Activated naive CD4-positive, alpha-beta T cell (primary cell): ENCODE measurements at regions not wholly inside any gene's neighbourhood (a gene's known extent, or its start where the extent isn't known, plus 50 kb on each side); places are given as distances from the start of the nearest gene placed in this dataset.

Experiments
- DNase-seq, 4 experiments: peaks; one replicate each; lab custom pipeline; 2025; lab: John Stamatoyannopoulos, UW

- peak; percentile 13 to 46 (median 30) for DNase-seq
Measured at GRCh38 chr9:36728651-36729520, 156.2 kb downstream of the MELK start.

GRCh38 chr9:36729906-36730305 is 157.2 kb downstream of the MELK start:
- DNase-seq = no peak

- no peak for DNase-seq
Measured at GRCh38 chr9:36730414-36730813, 157.7 kb downstream of the MELK start.

DNA sequence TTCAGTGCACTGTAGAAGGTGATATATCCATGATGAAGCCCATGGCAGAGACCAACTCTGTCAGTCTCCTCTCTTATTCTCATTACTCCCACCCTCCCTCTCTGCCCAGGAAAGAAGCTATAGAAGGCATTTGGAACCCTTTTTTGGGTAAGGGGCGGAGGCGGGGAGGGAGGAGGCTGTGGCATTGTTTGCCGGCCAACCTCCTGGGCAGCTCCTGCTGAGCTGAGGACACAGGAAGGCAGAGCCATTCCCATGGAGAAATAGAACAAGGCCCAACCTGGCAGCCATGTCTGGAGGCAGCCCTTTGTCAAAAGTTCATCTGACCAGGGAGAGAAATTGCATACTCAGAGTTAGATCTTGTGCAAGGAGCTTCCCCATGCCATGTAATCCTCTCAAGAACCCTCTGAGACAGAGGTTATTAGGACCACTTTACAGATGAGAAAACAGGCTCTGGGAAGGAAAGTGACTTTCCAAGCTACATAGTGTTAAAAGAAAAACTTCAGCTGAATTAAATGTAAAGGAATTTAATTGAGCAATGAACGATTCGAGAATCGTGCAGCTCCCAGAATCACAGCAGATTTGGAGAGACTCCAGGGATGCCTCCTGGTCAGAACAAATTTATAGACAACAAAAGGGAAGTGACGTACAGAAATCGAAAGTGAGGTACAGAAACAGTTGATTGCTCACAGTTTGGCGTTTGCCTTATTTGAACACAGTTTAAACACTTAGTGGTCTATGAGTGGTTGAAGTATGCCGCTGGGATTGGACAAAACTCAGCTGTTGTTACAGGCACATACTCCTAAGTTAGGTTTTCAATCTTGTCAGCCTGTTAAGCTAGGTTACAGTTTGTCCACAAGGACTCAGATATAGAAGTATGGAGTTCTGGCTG is 158.6 kb downstream of the MELK start:
- no peak for DNase-seq

DNA sequence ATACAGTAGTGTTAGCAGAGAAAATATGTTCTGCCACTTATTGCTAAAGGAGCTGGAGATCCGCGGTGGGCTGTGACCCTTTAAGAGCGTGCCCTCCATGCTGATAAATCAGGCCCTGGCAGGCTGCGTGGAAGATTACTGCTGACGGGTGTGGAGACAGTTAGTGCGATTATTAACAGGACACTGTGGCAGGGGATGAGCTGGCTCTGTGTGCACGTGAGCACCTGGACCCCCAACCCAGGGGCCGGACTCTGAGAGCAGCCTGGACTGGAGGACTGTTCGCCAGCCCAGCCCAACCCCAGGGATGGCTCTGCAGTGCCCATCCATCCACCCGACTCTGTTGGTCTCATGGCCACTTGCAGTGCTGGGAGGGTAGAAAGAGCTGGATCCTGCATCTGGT is 162.0 kb downstream of the MELK start:
- no peak for DNase-seq

- no peak for DNase-seq
Measured at GRCh38 chr9:36736648-36737047, 164.0 kb downstream of the MELK start.

DNA sequence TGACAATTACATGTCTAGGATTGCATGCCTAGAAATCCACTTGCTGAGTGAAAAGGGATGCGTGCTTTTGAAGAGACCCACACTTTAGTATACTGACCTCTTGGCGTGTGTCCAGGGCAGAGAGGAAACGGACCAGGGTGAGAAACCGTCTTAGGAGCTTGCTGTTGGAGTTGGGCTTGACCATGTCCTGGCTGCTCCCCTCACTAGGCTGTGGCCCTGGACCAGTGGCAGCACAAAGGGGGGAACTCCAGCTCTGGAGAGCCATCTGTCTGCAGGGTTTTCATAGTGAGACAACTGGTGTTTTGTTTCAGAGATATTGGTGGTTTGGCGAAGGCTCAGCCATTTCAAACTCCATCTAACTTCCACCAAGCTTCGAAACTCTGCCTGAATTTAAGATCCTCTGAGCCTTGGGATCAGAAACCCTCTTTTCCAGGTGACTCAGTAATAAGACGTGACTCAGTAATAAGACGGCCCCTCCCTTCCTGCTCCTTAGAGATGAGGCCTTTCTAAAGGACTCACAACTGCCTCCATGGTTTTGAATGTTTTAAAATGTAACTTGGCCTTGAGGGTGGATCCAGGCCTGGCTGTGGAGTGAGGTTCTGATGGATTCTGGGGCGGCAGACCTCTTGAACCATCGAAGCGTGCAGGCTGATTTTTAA is 165.8 kb downstream of the MELK start:
- DNase-seq = no peak

- DNase-seq = no peak
Measured at GRCh38 chr9:36739373-36740116, 166.8 kb downstream of the MELK start.

GRCh38 chr9:36742264-36742663 is 169.6 kb downstream of the MELK start:
- DNase-seq = no peak

DNA sequence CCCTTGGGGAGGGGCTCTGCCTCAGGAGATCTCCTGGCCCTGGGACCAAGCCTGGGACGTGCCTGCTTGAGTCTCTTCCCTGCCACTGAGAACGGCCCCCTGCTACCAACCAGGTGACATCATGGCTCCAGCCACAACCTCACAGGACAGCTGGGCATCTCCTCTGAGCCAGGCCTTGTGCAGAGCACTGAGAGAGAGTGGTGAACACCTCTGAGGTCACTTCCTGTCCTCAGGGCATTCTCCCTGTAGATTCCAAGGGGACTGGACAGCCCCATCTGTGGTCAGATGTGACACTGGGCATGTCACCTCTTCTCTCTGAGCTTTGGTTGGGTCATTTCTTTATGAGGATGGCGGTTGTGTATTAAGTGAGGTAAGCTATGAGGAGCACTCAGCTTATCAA is 172.0 kb downstream of the MELK start:
- no peak for DNase-seq

DNA sequence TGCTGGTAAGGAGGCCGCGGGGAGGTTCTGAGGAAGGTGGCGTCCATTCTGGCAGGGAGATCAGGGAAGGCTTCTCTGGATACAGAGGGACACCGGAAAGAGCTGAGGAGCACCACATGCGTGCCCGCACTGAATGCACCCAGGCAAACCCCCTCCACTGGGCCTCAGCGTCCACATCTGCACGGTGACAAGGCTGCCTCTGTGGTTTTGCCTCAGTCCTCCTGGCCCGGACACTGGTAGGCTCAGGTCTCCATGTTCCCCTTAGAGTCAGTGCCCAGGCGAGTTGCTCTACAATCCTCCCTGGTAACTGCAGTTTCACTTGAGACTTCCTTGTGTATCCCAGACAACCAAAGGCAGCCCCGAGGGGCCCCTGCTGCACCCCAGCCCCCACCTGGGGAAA is 173.3 kb downstream of the MELK start:
- no peak for DNase-seq

DNA sequence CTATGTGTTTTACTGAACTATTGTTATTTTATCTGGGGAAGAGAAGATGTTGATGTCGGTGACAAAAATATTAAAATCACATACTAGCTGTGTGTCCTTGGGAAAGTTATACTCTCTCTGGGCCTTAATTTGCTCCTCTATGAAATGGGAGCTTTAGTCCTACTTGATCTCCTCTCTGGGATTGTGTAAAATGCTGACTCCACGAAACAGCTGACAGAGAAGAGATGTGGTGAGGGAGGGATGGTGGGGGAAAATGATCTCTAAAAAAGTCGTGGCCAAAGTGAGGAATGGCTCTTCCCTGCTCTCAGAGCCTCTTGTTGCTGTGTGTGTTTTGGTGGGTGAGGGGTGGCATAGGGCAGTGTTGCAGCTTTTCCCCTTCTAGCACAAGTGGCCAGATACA is 173.7 kb downstream of the MELK start:
- DNase-seq = no peak

DNA sequence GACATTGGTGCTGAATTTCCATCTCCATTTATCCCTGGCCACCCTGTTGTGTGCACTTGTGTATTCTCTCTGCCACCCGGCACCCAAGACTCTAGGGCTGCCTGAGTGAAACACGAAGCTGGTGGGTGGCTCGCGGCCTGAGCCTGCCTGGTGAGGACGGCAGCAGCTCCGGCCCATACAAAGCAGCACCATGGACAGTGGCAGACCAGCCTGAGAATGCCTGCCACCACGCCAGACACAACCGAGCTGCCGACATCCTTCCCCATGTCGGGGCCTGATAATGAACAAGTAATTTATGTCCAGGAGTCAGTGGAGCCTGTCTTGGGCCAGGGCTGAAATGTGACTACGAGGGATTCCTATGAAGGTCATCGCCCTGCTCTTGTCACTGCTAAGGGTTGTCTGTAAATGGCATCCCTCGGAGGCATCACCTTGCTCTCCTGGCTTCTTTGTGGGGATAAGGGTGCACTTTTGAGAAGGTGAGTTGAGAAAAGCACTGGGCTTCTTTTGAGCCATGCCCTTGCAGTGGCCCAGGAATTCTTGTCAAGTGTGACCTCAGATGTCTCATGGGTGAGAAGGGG is 175.7 kb downstream of the MELK start:
- no peak for DNase-seq

DNA sequence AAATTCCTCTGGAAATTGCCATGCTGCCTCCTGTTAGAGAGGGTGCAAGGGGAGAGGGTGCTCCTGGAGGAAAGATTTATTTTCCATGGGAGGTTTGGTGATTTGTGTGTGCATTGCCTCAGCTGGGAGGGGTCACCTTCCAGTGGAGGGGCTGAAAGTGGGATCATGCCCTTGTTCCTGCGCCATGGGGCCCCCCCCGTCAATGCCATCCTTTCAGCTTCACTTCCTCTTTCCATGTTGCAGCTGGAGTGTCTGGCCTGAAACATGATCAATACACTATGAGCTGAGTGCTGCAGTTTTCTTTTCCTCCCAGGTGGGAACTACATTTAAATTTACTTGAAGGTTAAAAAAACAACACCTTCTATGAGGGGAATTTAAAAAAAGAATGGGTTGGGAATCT is 176.8 kb downstream of the MELK start:
- DNase-seq = no peak

DNA sequence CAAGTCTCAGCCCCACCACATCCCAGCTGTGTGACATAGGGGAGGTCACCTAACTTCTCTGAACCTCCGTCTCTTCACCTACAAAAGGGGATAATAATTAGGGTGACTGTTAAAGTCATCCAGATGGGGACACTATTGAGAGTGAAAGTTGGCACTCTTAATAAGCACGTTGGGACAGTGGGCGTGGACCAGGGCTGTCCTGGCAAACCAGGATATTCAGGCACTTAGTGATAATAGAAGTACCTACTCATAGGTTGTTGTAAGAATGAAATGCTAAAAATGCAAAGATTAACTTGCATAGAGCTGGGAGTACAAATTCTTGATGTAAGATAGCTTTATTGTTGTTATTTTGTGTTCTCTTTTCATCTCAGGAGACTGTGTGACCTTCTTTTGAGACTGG is 177.9 kb downstream of the MELK start:
- no peak for DNase-seq

DNA sequence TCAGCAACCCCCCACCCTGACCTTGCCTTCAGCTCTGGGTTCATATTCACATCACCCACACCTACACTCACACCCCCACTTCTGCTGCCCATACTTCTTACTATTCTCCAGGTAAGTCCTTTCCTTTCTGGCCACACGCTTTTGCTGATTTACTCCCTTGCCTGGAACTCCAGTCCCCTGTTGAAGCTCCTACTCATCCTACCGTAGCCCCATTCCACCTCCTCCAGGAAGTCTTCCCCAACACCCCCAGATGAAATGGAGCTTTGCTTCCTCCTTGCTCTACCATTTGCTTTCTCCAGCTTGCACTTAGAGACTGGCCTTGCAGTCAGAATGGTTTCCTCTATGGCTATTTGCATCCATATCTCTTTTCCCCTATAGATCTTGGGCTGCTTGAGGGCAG is 182.3 kb downstream of the MELK start:
- no peak for DNase-seq

GRCh38 chr9:36759141-36759540 is 186.4 kb downstream of the MELK start:
- no peak for DNase-seq

GRCh38 chr9:36759976-36760375 is 187.3 kb downstream of the MELK start:
- no peak for DNase-seq

GRCh38 chr9:36760667-36761420 is 188.1 kb downstream of the MELK start:
- no peak for DNase-seq

GRCh38 chr9:36762958-36763357 is 190.3 kb downstream of the MELK start:
- DNase-seq = no peak

- no peak for DNase-seq
Measured at GRCh38 chr9:36763778-36764177, 191.1 kb downstream of the MELK start.
